Stimulated activated naive B cell treated with anti-CD40 and anti-IgM and Interleukin-4, amounts not matched to agents 10 μg/mL and 1 μg/mL and 100 μg/mL, for 72 hours (primary cell): ENCODE measurements at regions not wholly inside any gene's neighbourhood (a gene's known extent, or its start where the extent isn't known, plus 50 kb on each side); places are given as distances from the start of the nearest gene placed in this dataset.
"Not testable (repeated sequence)": the region's sequence is repeated elsewhere in the genome, so short reads cannot be mapped to it uniquely, and the experiment has no call there.

ENCODE experiments used
- ATAC-seq, 2 donors: fragments of 150-1000 bp; cut with Tn5 transposase; replicated peaks; 2 replicates each; pipeline ENCODE4 v1.10.0; 2021; ENCODE audit warnings: moderate library complexity in 1 of 2
- DNase-seq: peaks from one replicate; pipeline ENCODE4 v3.0.0; 2021
- H3K27ac Mint-ChIP-seq: one replicate; pipeline ENCODE4 v1.8.0; 2022; ENCODE audit warnings: mild to moderate bottlenecking, mixed read lengths
- H3K27me3 Mint-ChIP-seq, 2 donors: one replicate each; pipeline ENCODE4 v1.8.0; 2022; ENCODE audit warnings: mixed read lengths in 2 of 2
- H3K36me3 Mint-ChIP-seq, 2 donors: one replicate each; pipeline ENCODE4 v1.8.0; 2022; ENCODE audit warnings: mixed read lengths in 2 of 2, mild to moderate bottlenecking in 1 of 2
- H3K4me1 Mint-ChIP-seq, 2 donors: one replicate each; pipeline ENCODE4 v1.8.0; 2022; ENCODE audit warnings: mixed read lengths in 2 of 2, mild to moderate bottlenecking in 1 of 2
- H3K4me3 Mint-ChIP-seq, 2 donors: one replicate each; pipeline ENCODE4 v1.8.0; 2022; ENCODE audit warnings: mild to moderate bottlenecking in 2 of 2, mixed read lengths in 2 of 2, moderate library complexity in 1 of 2
- H3K9me3 Mint-ChIP-seq, 2 donors: one replicate each; pipeline ENCODE4 v1.8.0; 2022; ENCODE audit warnings: mixed read lengths in 2 of 2, mild to moderate bottlenecking in 1 of 2

DNA sequence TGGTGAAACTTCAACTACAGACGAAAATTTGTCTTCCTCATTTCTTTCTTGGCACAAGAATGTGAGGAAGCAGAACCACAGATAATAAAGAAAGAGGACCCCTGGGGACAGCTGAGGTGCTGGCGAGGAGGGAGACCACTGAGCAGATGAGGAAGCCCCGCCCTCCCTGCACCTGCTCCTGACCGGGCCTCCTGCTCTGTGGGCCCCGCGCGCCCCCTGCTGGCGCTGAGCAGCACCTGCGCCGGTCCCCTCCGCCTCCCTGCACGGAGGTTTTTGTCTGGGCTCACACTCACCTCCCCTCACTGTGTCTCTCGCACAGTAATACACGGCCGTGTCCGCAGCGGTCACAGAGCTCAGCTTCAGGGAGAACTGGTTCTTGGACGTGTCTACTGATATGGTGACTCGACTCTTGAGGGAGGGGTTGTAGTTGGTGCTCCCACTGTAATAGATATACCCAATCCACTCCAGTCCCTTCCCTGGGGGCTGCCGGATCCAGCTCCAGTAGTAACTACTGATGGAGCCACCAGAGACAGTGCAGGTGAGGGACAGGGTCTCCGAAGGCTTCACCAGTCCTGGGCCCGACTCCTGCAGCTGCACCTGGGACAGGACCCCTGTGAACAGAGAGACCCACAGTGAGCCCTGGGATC is 1100.7 kb downstream of the TMEM121 start:
- H3K27ac Mint-ChIP-seq, H3K36me3 Mint-ChIP-seq, H3K9me3 Mint-ChIP-seq: not testable (repeated sequence)
- peak; percentile 72 for DNase-seq
- Mint-ChIP-seq H3K27me3 (peaks cover 22 to 28% of the 10 kb centered on the region in 2 donors), H3K4me1 (peaks cover 12 to 18% of the 10 kb centered on the region in 2 donors), H3K4me3 (peak overlapping the region; percentile 22 to 32)
- ATAC-seq, result peak; percentile 85 to 96

DNA sequence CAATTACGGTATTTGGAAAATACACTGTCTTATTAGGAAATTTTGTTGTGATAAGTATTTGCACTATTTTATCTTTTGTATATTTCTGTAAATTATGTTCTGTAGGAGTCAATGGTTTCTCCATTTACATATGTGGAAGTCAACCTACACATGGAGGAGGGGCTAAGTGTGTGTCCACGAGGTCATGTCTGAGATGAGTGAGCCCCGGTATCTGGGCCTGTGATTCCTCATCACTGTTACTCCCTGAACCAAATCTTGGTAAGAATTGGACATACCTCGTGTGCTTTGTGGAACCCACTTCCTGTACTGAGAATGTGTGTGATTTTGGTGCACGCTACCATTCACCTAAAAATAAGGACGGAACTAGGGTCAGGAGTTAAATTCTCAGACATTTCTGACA is 1105.5 kb downstream of the TMEM121 start:
- H3K4me1 Mint-ChIP-seq, result peaks cover 5 to 8% of the 10 kb centered on the region in 2 donors
- no peak overlapping the region for H3K4me3 Mint-ChIP-seq
- H3K27me3 Mint-ChIP-seq, result peaks cover 17% of the 10 kb centered on the region in 2 donors
- H3K9me3 Mint-ChIP-seq, result no peaks in the 10 kb centered on the region
- H3K36me3 Mint-ChIP-seq, result no peaks in the 10 kb centered on the region
- H3K27ac Mint-ChIP-seq, result no peak overlapping the region
- no peak for ATAC-seq
- DNase-seq, result no peak

DNA sequence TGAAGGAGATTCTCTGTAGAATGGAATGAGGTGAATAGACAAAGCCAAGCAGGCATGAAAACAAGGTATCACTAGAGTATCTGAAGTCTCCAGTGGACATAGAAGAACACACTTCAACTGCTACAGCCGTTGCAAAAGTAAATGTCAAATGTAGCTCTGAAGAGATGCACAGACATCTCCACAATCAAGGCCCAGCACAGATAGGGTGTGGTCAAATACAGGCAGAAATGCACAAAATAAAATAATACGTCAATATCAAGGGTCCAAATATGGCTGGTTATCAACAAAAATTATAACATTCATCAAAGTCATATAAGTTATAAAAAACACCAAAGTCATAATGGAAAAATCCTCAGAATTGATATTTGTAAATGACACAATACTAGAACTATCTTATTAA is 1107.3 kb downstream of the TMEM121 start:
- no peaks in the 10 kb centered on the region for H3K9me3 Mint-ChIP-seq
- ATAC-seq (no peak), DNase-seq (no peak)
- peaks cover 1 to 3% of the 10 kb centered on the region in 2 donors for H3K4me1 Mint-ChIP-seq
- no peak overlapping the region for H3K27ac Mint-ChIP-seq
- H3K4me3 Mint-ChIP-seq, result no peak overlapping the region
- peaks cover 17% of the 10 kb centered on the region in 2 donors for H3K27me3 Mint-ChIP-seq
- H3K36me3 Mint-ChIP-seq, result no peaks in the 10 kb centered on the region

DNA sequence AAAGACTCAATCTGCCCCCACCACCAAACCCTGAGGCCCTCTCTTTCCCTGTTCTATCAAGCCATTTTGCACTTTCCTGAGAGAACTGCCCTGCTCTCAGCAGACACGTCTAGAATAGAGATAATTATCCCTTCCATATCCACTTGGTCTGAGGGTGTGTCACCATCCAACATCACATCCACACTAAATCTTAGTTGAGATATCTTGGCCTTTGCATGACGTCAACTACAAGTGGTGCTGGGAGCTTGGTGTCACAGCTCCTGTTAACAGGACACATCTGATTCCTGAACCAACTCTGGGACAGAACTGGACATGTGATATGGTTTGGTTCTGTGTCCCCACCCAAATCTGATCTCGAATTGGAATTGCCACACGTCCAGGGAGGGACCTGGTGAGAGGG is 1109.2 kb downstream of the TMEM121 start:
- Mint-ChIP-seq H3K4me1 (peaks cover 4 to 6% of the 10 kb centered on the region in 2 donors), H3K9me3 (no peaks in the 10 kb centered on the region), H3K36me3 (no peaks in the 10 kb centered on the region), H3K4me3 (no peak overlapping the region), H3K27ac (no peak overlapping the region), H3K27me3 (peaks cover 1 to 9% of the 10 kb centered on the region in 2 donors)
- ATAC-seq, result no peak
- no peak for DNase-seq

DNA sequence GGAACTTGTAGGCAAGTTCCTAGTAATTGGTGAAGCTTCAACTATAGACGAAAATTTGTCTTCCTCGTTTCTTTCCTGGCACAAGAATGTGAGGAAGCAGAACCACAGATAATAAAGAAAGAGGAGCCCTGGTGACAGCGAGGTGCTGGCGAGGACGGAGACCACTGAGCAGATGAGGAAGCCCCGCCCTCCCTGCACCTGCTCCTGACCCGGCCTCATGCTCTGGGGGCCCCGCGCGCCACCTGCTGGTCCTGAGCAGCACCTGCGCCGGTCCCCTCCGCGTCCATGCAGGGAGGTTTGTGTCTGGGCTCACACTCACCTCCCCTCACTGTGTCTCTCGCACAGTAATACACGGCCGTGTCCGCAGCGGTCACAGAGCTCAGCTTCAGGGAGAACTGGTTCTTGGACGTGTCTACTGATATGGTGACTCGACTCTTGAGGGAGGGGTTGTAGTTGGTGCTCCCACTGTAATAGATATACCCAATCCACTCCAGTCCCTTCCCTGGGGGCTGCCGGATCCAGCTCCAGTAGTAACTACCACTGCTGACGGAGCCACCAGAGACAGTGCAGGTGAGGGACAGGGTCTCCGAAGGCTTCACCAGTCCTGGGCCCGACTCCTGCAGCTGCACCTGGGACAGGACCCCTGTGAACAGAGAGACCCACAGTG is 1112.5 kb downstream of the TMEM121 start:
- not testable (repeated sequence) for H3K27ac Mint-ChIP-seq, H3K4me1 Mint-ChIP-seq, H3K36me3 Mint-ChIP-seq, H3K9me3 Mint-ChIP-seq, H3K27me3 Mint-ChIP-seq
- DNase-seq, result peak; percentile 55
- ATAC-seq, result peak in 1 of 2 donors; percentile 65
- H3K4me3 Mint-ChIP-seq, result peak overlapping the region; percentile 65 to 75

DNA sequence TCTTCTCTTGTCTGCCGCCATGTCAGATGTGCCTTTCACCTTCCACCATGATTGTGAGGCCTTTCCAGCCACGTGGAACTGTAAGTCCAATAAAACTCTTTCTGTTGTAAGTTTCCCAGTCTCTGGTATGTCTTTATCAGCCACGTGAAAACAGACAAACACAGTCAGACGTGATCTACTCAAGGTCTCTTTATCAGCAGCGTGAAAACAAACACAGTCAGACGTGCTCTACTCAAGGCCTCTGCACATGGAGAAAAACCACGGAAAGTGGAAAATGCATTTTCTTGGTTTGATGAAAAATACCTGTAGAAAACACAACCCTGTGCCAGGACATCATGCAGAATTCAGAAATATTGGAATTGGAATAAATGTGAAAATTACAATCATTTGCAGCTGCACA is 1115.7 kb downstream of the TMEM121 start:
- H3K9me3 Mint-ChIP-seq, result no peaks in the 10 kb centered on the region
- no peaks in the 10 kb centered on the region for H3K36me3 Mint-ChIP-seq
- no peak overlapping the region for H3K4me3 Mint-ChIP-seq
- H3K4me1 Mint-ChIP-seq, result peaks cover 6 to 7% of the 10 kb centered on the region in 2 donors
- H3K27ac Mint-ChIP-seq, result no peak overlapping the region
- DNase-seq, result no peak
- peaks cover 4 to 7% of the 10 kb centered on the region in 2 donors for H3K27me3 Mint-ChIP-seq
- ATAC-seq, result no peak

DNA sequence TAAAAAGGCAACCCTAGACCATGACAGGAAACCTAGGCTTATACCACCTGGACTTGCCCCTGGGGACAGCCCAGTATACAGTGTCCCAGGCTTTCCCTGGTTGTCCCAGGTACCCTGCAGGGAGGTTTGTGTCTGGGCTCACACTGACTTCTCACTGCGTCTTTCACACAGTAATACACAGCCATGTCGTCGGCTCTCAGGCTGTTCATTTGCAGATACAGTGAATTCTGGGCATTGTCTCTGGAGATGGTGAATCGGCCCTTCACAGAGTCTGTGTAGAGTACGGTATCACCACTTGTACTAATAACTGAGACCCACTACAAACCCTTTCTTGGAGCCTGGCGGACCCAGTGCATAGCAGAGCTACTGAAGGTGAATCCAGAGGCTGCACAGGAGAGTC is 1116.6 kb downstream of the TMEM121 start:
- H3K27ac Mint-ChIP-seq, H3K9me3 Mint-ChIP-seq, H3K4me1 Mint-ChIP-seq, H3K36me3 Mint-ChIP-seq, H3K4me3 Mint-ChIP-seq, DNase-seq, H3K27me3 Mint-ChIP-seq, ATAC-seq: not testable (repeated sequence)

DNA sequence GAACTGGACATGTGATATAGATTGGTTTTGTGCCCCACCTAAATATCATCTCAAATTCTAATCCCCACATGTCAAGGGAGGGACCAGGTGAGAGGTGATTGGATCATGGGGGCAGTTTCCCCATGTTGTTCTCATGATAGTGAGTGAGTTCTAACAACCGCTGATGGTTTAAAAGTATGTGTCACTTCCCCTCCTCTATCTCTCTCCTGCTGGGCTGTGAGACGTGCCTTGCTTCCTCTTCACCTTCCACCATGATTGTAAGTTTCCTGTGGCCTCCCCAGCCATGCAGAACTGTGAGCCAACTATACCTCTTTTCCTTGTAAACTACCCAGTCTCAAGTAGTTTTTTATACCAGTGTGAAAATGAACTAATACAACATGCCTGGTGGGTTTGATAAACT is 1122.5 kb downstream of the TMEM121 start:
- not testable (repeated sequence) for H3K27me3 Mint-ChIP-seq, DNase-seq, H3K4me3 Mint-ChIP-seq, H3K27ac Mint-ChIP-seq, H3K36me3 Mint-ChIP-seq
- peak in 1 of 2 donors; percentile 21 for ATAC-seq
- H3K4me1 Mint-ChIP-seq, result peaks cover 9 to 11% of the 10 kb centered on the region in 2 donors
- H3K9me3 Mint-ChIP-seq, result peaks cover 2 to 11% of the 10 kb centered on the region in 2 donors

DNA sequence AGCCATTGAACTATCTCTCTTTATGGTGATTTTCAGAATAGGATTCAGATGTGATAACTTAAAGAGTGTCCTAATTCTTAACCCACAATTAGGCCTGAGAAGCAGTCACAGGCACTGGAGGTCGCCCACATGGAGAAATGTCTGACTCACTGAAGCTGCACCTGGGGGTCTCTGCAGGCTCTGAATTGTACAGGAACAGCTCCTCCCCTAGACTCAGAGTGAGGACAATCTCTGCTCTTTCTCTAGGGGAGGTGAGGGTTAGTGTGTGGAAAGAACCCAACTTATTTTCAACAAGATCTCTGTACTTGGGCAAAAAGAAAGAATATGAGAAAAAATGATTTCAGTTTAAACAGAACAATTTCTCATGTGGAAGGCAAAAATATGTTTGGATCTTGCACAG is 1124.6 kb downstream of the TMEM121 start:
- peak overlapping the region; percentile 9 for H3K27ac Mint-ChIP-seq
- H3K9me3 Mint-ChIP-seq, result peaks cover 2 to 11% of the 10 kb centered on the region in 2 donors
- H3K4me3 Mint-ChIP-seq, result no peak overlapping the region
- ATAC-seq (no peak), DNase-seq (no peak)
- H3K36me3 Mint-ChIP-seq, result peaks cover 2 to 8% of the 10 kb centered on the region in 2 donors
- peaks cover 9 to 18% of the 10 kb centered on the region in 2 donors for H3K4me1 Mint-ChIP-seq
- peaks cover 0 to 6% of the 10 kb centered on the region in 2 donors for H3K27me3 Mint-ChIP-seq

DNA sequence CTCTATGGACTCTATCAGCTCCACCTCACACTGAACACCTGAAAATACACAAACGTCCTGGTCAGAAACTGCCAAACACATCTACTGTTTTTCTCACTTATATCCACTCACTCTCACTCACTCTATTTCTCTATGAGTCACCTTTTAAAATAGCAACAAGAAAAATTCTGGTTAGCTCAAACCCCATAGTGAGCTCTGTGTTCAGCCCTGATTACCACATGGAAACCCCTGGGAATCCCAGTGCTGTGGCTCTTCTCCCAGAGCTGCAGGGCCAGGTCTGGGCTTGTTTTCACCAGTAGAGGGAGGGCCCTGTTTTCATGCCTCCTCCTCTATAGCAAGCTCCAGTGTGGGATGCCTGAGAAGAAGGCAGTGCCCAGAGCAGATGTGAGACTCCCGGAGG is 1126.1 kb downstream of the TMEM121 start:
- Mint-ChIP-seq H3K4me1 (peaks cover 11 to 22% of the 10 kb centered on the region in 2 donors), H3K9me3 (peaks cover 2 to 11% of the 10 kb centered on the region in 2 donors), H3K4me3 (peak overlapping the region in 1 of 2 donors; percentile 23), H3K27me3 (peaks cover 0 to 6% of the 10 kb centered on the region in 2 donors), H3K36me3 (peaks cover 2 to 8% of the 10 kb centered on the region in 2 donors), H3K27ac (peak overlapping the region; percentile 83)
- DNase-seq, result peak; percentile 30
- peak; percentile 25 to 87 for ATAC-seq

DNA sequence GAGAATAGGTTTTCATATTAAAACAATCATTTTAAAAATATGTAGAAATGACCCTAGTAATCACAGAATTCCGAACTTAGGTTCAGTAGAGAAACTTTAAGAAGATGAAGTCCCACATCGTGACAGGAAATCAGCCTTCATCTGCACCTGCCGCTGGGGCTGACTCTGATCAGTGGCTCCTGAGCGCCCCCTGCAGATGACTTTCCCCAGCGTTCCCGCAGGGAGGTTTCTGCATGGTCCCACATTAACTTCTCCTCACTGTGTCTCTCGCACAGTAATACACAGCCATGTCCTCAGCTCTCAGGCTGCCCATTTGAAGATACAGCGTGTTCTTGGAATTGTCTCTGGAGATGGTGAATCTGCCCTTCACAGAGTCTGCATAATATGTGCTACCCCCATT is 1131.1 kb downstream of the TMEM121 start:
- ATAC-seq, result peak; percentile 51 to 68

DNA sequence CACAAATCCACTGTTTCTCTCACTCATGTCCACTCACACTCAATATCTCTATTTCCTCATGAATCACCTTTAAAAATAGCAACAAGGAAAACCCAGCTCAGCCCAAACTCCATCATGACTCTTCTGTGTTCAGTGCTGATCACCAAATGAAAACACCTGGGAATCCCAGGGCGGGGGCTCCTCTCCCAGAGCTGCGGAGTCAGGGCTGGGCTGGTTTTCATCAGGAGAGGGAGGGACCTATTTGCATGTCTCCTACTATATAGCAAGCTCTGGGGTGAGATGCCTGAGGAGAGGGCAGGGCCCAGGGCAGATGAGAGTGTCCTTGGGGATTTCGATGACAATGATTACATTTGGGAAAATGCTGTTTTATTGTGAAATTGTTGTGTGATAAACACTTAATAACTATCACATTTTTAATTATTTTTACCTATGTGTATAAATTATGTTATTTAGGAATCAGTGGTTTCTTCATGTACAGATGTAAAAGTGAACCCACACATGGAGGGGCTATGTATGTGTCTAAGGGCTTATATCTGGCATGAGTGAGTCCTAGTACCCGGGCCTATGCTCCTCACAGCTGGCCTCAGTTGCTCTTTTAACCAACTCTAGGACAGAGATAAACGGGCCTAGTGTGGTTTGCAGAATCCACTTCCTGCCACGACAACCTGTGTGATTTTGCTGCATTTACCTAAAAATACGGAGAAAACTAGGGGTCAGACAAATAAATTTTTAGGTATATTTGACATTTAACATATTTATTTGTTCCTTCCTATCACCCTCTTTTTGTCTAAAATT is 1131.9 kb downstream of the TMEM121 start:
- ATAC-seq, H3K27ac Mint-ChIP-seq, H3K9me3 Mint-ChIP-seq, H3K36me3 Mint-ChIP-seq, DNase-seq, H3K27me3 Mint-ChIP-seq: not testable (repeated sequence)
- Mint-ChIP-seq H3K4me1 (peaks cover 19 to 29% of the 10 kb centered on the region in 2 donors), H3K4me3 (peak overlapping the region in 1 of 2 donors; percentile 5)

More for the DNA sequence above, 1131.1 kb downstream of the TMEM121 start:
- no peak for DNase-seq
- no peak overlapping the region for H3K27ac Mint-ChIP-seq
- no peaks in the 10 kb centered on the region for H3K9me3 Mint-ChIP-seq
- H3K4me1 Mint-ChIP-seq, result peaks cover 22 to 28% of the 10 kb centered on the region in 2 donors
- no peak overlapping the region for H3K4me3 Mint-ChIP-seq
- H3K36me3 Mint-ChIP-seq, result no peaks in the 10 kb centered on the region
- no peaks in the 10 kb centered on the region for H3K27me3 Mint-ChIP-seq

DNA sequence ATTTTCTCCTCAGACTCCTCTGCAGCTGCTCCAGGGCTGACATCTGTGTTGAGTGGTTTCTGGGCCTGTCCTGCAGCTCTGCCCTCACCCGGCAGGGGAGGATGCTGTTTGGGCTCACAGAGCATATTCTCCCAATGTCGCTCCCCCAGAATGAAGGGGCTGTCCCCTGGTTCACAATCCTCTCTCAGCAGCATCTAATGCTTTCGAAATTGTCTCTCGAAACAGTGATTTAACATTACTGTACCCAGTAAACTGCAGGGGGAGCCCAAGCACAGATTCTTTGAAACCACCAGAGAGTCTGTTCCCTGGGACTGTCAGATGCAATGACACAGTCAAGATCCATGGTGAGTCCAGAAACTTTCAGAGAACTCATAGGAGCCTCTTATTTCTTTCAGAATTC is 1135.2 kb downstream of the TMEM121 start:
- ATAC-seq (peak; percentile 76 to 77), DNase-seq (peak; percentile 61)
- H3K27me3 Mint-ChIP-seq, H3K36me3 Mint-ChIP-seq, H3K4me3 Mint-ChIP-seq, H3K27ac Mint-ChIP-seq, H3K9me3 Mint-ChIP-seq: not testable (repeated sequence)
- H3K4me1 Mint-ChIP-seq, result peaks cover 23 to 29% of the 10 kb centered on the region in 2 donors

DNA sequence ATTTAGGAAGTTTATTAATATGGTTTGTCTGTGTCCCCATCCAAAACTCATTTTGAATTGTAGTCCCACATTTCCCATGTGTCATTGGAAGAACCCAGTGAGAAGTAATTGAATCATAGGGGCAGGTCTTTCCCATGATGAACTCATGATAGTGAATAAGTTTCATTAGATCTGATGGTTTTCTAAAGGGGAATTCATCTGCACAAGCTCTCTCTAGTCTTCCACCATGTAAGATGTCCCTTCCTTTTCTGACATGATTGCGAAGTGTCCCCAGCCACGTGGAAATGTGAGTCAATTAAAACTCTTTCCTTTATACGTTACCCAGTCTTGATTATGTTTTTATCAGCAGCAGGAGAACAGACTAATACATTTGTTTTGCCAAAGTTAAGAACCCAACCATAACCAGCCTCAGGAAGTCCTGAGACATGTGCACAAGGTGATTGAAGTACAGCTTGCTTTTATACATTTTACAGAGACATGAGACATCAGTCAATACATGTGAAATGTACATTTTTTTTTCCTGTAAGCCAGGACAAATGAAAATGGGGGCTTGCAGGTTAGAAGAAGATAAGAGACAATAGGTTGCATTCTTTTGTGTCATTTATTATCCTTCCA is 1136.7 kb downstream of the TMEM121 start:
- no peaks in the 10 kb centered on the region for H3K27me3 Mint-ChIP-seq

More for the DNA sequence above, 1136.7 kb downstream of the TMEM121 start:
- H3K4me3 Mint-ChIP-seq, result no peak overlapping the region
- peaks cover 16 to 21% of the 10 kb centered on the region in 2 donors for H3K4me1 Mint-ChIP-seq
- H3K36me3 Mint-ChIP-seq, result no peaks in the 10 kb centered on the region
- ATAC-seq, result no peak
- peak overlapping the region; percentile 6 for H3K27ac Mint-ChIP-seq
- H3K9me3 Mint-ChIP-seq, result peaks cover 0 to 2% of the 10 kb centered on the region in 2 donors
- no peak for DNase-seq
